ENCODE measurements at regions not wholly inside any gene's neighbourhood (a gene's known extent, or its start where the extent isn't known, plus 50 kb on each side); places are given as distances from the start of the nearest gene placed in this dataset.
"Not testable (repeated sequence)": the region's sequence is repeated elsewhere in the genome, so short reads cannot be mapped to it uniquely, and the experiment has no call there.

DNA sequence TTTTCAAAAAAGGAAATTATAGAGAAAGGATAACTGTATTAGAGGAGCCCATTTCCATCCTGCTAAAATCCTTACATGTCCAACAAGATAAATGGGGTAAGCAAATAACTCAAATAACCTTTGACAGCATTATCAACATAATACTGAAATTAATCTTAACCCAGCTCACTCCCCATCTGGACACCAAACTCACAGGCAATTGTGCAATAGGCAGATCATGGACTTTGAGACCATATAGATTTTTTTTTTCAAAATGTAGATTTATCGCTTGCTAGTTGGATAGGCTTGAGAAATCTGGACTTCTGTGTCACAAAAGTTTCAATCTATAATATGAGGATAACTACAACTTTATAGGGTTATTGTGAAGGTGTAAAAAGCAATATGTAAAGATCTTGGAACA, 134.4 kb upstream of the ASCC3 start:
- DNase-seq, result no peak

DNA sequence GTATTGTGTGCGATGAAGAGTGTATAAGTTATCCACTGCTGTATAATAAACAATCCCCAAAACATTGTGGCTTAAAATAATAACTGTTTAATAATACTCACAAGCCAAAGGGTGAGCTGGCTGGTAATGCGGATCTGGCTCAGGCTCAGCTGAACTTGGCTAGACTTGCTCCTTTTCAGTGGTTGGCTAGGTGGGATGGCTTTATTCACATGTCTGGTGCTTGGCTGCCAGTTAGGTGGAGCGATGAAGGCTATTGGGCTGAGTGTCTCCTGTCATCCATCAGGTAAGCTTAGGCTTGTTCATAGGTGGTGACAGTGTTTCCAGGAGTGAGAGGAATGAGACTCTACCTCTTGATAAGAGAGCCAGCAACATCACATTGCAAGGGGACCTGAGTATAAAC, 135.0 kb upstream of the ASCC3 start:
- no peak for DNase-seq

DNA sequence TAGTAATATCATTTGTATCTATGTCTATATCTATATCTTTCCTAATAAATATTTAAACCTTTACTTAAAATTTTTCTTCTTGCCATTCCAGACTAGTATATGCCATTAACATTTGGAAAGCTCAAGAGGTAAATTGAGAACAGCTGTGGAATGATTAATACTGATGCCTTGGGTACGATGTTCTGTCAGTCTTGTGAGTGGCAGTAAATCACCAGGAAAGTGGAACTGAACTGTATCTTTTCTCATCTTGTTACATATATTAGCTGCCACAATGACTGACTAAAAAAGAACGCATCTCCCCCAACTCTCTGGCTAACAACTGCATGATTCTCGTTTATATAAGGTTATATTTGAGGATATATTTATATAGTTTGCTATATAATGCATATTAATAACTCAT, 137.0 kb upstream of the ASCC3 start:
- no peak for DNase-seq

DNA sequence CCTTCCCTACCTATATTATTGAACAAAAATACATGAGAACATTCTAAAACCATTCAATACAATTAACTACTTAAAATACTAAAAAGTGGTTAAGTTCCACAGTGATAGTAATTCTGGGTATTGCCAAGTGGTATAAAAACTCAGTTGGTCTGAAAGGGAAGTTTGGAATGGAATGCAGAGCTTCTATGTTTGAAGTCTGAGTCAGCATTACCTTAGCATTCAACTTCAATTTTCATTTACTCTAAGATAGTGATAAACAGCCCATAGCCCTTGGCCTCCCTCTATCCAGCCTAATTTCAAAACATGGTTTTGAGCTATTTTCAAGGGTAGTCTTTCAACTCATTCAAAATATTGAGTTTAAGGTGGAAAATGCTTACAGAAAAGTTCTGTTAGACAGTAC, 140.4 kb upstream of the ASCC3 start:
- DNase-seq, result no peak

DNA sequence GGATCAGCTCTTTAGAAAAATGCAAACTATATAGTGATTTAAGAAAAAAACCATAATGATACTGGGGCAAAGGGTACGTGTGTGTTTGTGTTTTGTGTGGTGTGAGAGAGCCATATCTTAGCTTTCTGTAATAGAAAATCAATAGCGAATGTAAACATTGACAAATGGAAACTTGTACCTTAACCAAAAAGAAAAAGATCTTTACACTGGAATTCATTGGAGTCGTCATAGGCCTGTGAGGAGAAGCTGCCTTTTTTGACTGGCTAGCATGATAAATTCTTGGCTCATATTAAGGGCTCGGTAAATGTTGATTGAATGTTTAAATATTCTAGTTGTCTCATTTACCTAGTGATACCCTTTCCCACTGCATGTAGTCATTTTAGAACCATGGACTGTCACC, 161.8 kb upstream of the ASCC3 start:
- no peak for DNase-seq

DNA sequence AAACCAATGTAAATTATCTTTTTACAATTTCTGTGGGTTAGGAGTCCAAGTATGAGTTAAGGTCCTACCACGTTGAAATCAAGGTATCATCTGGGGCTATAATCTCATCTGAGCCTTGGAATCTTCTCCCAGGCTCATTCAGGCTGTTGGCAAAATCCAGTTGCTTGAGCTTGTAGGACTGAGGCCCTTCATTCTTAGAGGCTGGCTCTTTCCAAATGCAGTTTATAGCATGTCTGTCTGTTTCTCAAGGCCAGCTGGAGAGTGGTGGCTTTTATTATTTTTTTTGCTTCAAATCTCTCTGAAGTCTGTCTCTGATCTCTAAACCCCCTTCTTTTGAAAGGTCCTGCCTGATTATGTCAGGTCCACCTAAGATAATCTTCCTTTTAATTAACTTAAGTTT, 177.2 kb upstream of the ASCC3 start:
- no peak for DNase-seq

DNA sequence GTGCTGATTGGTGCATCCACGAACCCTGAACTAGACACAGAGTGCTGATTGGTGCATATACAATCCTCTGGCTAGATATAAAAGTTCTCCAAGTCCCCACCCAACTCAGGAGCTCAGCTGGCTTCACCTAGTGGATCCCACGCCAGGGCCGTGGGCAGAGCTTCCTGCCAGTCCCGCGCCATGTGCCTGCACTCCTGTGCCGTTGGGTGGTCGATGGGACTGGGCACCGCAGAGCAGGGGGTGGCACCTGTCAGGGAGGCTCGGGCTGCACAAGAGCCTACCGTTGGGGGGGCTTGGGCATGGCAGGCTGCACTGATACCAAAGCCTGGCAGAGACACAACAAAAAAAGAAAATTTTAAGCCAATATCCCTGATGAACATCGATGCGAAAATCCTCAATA, 185.4 kb upstream of the ASCC3 start:
- DNase-seq, result no peak

DNA sequence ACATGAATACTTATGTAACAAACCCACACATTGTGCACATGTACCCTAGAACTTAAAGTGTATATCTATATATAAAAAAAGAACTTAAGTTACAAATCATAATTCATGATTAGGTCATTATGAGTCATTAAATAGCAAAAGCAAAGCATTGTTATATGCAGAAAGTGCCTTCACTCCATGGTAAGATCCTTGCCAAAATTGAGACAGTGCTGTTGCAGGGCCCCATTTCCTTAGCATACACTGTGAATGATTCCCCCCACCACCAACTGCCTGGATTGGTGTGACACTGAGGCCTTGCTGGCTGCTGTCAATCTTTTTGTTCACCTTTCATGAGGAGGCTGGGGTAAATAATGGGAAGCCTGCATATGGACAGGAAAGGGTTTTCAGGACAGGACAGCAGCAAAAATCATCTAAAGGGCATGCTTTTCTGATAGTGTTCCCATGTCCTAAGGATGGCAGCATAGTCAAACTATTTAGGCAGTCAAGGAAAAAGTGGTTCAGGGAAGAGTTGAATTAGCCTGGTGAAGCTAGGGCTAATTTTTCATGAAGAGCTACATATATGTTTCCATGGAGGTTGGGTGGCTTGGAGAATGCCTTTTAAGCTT, 188.2 kb upstream of the ASCC3 start:
- DNase-seq, result no peak

DNA sequence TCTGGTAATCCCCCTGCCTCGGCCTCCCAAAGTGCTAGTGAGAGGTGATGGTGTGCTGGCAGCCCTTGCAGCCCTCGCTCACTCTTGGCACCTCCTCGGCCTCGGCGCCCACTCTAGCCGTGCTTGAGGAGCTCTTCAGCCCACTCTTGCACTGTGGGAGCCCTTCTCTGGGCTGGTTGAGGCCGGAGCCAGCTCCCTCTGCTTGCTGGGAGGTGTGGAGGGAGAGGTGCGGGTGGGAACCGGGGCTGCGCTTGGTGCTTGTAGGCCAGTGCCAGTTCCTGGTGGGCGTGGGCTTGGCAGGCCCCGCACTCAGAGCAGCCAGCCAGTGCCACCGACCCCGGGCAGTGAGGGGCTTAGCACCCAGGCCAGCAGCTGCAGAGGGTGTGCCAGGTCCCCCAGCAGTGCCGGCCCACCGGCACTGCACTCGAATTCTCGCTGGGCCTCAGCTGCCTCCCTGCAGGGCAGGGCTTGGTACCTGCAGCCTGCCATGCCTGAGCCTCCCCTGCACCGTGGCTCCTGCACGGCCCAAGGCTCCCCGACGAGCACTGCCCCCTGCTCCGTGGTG, 189.0 kb upstream of the ASCC3 start:
- DNase-seq, result no peak

DNA sequence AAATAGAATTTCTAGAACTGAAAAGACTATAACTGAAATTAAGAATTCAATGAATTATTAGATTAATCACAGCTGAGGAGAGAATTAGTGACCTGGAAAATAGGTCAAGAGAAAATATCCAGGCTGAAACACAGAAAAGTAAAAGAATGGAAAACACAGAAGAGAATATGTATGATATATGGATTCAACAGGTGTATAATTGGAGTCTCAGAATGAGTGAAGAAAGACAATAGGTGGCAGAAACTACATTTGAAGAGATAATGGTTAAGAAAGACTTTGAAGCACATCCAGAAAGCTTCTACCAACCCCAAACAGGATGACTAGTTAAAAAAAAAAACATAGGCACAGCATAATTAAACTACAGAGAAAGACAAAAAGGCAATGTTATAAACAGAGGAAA, 196.2 kb upstream of the ASCC3 start:
- DNase-seq, result no peak

DNA sequence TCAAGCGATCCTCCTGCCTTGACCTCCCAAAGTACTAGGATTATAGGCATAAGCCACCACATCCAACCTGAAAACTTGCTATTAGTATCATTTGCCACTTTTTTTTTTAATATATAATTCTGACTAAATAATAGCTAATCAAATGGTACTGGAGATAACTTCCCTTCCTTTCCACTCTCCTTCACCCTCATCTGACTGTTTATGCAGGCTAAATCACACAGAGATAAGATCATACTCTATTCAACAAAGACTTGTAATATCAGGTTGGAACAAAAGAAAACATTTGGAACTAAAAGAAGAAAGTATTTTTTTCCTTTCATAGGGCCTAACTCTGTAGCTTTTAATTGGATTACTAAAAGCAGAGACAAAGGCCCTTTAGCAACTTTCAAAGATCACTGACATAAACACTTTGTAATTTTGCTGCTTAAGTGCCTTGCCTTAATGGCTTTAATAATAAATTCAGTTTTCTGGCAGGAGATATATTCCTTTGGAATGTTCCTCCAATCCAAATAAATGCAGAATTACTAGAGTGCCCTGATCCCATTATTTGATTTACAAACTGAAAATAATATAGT, 198.7 kb upstream of the ASCC3 start:
- no peak for DNase-seq

DNA sequence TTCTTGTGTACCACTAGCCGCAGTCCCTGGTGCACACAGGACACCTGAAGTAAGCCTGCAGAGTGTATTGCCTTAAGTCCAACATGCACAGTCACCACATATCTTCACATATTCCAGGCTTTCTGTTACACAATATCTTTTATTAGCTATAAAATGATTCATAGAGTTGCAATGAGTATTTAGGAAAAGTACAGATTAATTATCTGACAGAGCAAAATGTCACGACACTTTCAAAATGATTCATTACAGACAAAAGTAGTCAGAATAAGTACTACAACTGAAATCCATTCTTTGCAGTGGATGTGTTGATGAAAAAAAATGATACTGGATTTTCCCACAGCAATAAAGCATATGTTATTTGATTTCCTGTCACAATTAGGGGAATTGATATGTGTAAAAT, 199.5 kb upstream of the ASCC3 start:
- no peak for DNase-seq

DNA sequence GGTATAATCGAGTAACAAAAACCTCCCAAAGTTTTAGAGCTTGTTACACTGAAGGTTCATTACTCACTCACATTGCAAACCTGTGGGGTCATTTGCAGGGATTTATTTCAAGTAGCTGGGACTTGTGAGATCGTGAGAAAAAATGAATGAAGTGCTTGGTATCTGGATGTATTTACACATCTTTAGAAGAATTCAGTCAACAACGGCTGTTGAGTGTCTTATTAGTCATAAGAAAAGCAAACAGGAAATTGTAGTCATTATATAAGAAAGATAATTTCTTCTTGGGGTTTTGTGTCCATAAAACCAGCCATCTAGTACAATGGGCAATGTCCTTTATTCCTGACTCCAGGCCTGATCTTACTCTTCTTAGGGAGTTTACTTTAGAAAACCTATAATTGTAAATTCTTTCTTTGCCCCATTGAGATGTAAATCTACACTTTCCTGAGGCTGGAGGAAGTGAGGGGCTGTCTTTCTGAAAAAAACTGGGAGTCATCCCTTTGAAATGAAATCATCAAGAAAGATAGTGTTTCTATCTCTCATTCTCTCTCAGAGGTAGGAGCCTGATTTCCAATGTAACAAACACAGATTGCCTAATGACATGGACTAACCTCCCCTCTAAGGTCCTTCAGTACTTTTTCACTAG, 202.5 kb upstream of the ASCC3 start:
- DNase-seq, result no peak

DNA sequence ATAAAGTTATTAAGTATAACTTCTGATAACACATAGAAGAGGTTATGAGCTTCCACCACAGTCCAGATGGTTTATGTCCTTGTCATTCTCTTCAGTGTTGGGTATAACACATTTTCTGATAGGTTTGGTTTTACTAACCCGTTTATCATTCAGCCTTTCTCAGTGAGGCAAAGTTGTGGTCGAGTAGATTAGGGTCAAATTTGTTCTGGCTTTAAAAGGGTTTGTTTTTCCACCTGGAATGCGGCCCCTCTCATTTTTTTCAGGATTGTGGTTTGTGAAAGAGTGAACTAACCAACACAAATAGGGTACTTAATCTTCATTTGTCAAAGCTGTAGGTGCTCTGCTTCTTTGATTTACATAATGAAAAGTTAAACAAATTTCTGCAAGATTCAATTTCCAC, 204.2 kb upstream of the ASCC3 start:
- DNase-seq, result no peak

DNA sequence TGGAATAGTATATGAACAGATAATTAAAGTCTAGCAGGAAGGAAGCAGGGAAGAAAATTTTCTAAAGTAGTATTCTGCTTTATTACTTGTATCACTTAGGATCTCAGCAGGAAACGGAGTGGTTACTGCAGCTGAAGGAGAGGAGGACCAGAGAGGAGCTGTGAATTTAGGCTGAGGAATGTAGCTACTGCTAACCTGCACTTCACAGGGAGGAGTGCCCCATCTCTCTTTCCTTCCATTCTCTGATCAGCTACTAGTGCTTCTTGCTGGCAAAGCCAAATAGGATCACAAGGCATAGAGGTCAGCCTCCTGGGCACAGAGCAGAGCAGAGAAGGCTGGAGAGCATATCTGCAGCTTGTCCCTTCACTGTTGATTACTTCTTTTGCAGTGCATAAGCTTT, 205.3 kb upstream of the ASCC3 start:
- DNase-seq, result no peak

DNA sequence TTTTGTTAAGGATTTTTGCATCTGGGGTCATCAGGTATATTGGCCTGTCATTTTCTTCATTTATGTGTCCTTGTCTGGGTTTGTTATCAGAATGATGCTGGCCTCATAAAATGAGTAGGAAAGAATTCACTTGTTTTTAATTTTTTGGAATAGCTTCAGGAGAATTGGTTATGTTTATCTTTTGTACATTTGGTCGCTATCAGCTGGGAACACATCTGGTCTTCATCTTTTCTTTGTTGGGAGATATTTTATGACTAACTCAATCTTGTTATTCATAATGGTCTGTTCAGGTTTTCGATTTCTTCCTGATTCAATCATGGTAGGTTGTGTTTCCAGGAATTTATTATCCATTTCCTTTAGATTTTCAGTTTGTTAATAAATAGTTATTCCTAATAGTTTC, 207.5 kb upstream of the ASCC3 start:
- no peak for DNase-seq

DNA sequence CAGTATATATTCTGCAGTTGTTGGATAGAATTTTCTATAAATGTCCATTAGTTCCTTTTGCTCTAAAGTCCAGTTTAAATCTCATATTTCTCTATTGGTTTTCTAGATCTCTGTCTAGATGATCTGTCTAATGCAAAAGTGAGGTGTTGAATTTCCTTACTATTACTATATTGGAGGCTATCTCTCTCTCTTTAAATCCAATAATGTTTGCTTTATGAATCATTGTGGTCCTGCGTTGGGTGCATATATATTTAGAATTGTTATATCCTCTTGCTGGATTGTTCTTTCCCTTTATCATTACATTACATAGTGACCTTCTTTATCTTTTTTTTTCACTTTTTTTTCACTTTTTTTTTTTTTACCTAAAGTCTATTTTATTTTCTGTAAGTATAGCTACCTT, 208.5 kb upstream of the ASCC3 start:
- DNase-seq, result no peak

DNA sequence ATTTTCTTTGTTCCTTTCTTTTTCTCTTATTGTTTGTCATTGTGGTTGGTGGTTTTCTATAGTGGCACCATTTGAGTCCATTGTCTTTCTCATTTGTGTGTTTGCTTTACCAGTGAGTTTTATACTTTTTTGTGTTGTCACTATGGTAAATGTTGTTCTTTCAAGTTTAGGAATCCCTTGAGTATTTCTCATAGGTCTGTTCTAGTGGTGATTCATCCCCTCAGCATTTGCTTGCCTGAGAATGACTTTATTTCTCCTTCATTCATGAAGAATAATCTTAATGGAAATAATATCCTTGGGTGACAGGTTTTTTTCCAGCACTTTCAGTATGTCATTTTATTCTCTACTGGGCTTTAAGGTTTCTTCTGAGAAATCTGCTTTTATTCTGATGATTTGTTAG, 209.2 kb upstream of the ASCC3 start:
- DNase-seq, result no peak

DNA sequence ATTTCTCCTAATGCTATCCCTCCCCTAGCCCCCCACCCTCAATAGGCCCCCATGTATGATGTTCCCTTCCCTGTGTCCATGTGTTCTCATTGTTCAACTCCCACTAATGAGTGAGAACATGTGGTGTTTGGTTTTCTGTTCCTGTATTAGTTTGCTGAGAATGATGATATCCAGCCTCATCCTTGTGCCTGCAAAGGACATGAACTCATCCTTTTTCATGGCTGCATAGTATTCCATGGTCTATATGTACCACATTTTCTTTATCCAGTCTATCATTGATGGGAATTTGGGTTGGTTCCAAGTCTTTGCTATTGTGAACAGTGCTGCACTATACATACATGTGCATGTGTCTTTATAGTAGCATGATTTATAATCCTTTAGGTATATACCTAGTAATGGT, 217.5 kb upstream of the ASCC3 start:
- DNase-seq, result not testable (repeated sequence)

DNA sequence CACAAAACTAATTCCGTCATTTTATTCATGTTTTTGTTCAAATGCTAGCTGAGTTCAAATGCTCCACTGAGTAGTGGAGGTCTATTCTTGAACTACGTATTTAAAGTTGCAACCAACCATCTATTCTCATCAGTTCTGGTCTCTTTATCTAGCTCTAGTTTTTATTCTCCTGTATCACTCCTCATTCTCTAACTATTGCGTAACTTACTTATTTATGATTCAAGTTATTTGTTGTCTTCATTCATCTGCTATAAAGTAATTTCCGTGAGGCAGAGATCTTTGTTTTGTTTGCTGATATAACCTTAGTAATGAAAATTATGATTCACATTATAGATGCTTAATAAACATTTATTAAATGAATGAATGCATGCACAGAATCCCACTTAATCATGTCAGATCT, 221.6 kb upstream of the ASCC3 start:
- DNase-seq, result no peak

DNA sequence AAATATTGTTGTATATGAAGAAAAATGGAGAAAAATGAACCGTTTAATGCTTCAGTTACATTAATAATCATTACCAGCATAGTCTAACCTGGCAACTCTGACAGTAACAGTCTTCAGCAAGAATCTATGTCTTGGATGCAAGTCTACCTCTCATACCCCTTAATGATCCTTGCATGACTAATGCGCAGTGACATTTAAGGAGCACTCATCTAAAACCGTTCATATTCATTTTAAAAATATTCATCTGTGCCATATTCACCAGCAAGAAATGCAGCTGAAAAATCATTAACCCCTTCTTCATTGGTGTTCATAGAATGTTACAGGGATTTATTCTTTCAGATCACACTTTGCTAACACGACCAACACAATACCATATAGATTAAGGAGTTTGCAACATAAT, 227.2 kb upstream of the ASCC3 start:
- no peak for DNase-seq

DNA sequence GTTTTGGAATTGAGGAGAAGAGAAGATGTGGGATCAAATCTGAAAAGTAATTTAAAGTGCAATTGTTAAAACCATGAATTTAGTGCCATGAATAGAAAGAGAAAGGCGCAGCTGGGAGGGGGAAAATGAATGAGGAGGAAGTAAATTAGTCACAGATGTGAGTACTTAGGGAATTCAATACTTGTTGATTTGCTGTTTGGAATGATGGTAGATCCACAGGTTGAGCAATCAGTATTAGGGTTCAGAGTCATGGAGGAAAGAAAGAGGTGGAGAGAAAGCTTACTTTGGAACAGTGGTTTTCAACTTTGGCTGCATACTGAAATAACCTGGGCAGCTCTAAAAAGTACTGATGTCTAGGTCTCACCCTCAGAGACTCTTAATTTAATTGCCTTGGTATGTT, 229.7 kb upstream of the ASCC3 start:
- DNase-seq, result no peak

DNA sequence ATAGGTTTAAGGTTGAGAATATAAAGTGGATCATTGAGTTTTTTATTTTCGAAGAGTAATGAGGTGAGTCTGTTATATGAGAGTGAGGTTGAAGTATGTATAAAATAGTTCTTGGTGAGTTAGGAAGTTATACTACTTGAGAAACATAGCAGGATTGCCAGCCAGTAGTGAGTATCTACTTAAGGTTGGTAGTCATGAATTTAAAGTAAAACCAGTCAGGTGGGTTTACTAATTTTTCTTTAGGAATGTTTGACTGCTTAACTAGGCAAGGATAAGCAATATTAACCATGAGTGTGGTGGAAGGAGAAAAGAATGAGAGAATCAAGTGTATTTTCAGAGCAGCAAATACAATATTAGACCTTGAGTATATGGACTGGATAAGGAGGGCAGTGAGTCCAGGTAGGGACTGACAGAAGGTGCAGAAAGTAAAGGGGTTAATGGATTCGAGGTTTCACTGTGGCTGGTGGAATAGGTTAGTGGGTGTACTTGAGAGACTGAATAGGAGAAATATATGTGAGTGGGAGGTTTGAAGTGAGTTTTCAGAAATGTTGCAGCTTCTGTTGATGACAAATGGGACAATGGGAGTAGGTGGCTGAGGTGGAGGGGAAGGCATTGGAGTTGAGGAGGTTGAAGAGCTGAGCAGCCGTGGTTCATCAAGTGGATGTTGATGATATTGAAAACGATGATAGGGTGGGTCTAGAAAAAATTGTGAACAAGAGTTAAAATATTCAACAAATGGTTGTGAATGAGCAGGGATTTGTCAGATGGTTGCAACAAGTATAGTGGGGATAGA, 232.5 kb upstream of the ASCC3 start:
- no peak for DNase-seq

DNA sequence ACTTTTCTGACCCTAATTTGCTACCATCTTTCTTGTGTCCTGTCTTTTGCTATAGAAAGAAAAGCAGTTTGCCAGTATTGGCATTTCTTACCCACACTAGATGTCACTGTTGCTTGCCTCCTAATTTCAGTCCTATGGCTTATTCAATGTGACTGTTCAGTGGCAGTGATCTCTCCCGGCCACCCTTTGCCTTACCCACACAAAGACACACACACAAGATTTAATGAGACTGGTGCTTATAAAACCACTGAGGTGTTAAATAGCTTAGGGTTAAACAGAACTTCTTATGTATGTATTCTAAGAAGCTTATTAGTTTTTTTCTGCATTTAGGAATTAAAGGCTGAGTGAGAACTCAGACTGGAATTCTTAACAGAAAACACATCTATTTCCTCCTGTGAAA, 233.6 kb upstream of the ASCC3 start:
- no peak for DNase-seq

Data from NK-92 treated with Interleukin-12 subunit alpha and Interleukin-12 subunit beta, amount 100 ng/mL, for 24 hours (cell line).